CD4-positive, CD25-positive, alpha-beta regulatory T cell (primary cell): ENCODE measurements at regions not wholly inside any gene's neighbourhood (a gene's known extent, or its start where the extent isn't known, plus 50 kb on each side); places are given as distances from the start of the nearest gene placed in this dataset.
"Not testable (repeated sequence)": the region's sequence is repeated elsewhere in the genome, so short reads cannot be mapped to it uniquely, and the experiment has no call there.

Experiments
- ATAC-seq, 2 donors: fragments of 150-1000 bp; cut with Tn5 transposase; one replicate each; pipeline ENCODE4 v1.10.0; 2021; ENCODE audit warnings: low read depth in 2 of 2, moderate number of reproducible peaks in 2 of 2, moderate library complexity in 1 of 2
- DNase-seq, 3 donors: peaks; one replicate each; pipeline versions ENCODE4 v3.0.0 to v3.0.0-alpha.2; 2012 to 2022; ENCODE audit warnings: mixed read lengths in 1 of 3
- H3K27ac ChIP-seq: one replicate; pipeline ENCODE4 v1.7.0; 2013; ENCODE audit warnings: mild to moderate bottlenecking, low read length; ENCODE audit not compliant: insufficient read depth, poor library complexity, severe bottlenecking
- H3K27me3 ChIP-seq: one replicate; pipeline ENCODE4 v1.7.0; 2013; ENCODE audit warnings: low read length; ENCODE audit not compliant: control insufficient read depth, insufficient read depth
- H3K36me3 ChIP-seq: one replicate; pipeline ENCODE4 v1.7.0; 2013; ENCODE audit warnings: mild to moderate bottlenecking, low read length, moderate library complexity; ENCODE audit not compliant: control insufficient read depth, insufficient read depth
- H3K4me1 ChIP-seq: 2 replicates; pipeline ENCODE4 v1.7.0; 2013; ENCODE audit warnings: mild to moderate bottlenecking, low read length; ENCODE audit not compliant: insufficient read depth, control insufficient read depth, poor library complexity, severe bottlenecking
- H3K4me3 ChIP-seq: one replicate; pipeline ENCODE4 v1.7.0; 2013; ENCODE audit warnings: low read depth, mild to moderate bottlenecking, low read length, moderate library complexity
- H3K9me3 ChIP-seq, 2 experiments: 1 replicate in 1 of 2; 2 replicates in 1 of 2; pipeline ENCODE4 v1.7.0; 2013; ENCODE audit warnings: low read length in 2 of 2, mild to moderate bottlenecking in 1 of 2, moderate library complexity in 1 of 2; ENCODE audit not compliant: control insufficient read depth in 2 of 2
- H3K27ac Mint-ChIP-seq, 3 donors: one replicate each; pipeline ENCODE4 v1.8.0; 2020 to 2022; ENCODE audit warnings: mild to moderate bottlenecking in 3 of 3, mixed read lengths in 3 of 3, moderate library complexity in 2 of 3
- H3K27me3 Mint-ChIP-seq: one replicate; pipeline ENCODE4 v1.8.0; 2022; ENCODE audit warnings: mild to moderate bottlenecking, mixed read lengths
- H3K36me3 Mint-ChIP-seq: one replicate; pipeline ENCODE4 v1.8.0; 2020; ENCODE audit warnings: mixed read lengths
- H3K4me1 Mint-ChIP-seq, 4 donors: one replicate each; pipeline ENCODE4 v1.8.0; 2020 to 2022; ENCODE audit warnings: mixed read lengths in 4 of 4, mild to moderate bottlenecking in 1 of 4
- H3K4me3 Mint-ChIP-seq, 4 donors: one replicate each; pipeline ENCODE4 v1.8.0; 2020 to 2022; ENCODE audit warnings: mild to moderate bottlenecking in 4 of 4, mixed read lengths in 4 of 4, moderate library complexity in 3 of 4
- H3K9me3 Mint-ChIP-seq, 7 donors: one replicate each; pipeline ENCODE4 v1.8.0; 2020 to 2022; ENCODE audit warnings: mixed read lengths in 7 of 7, mild to moderate bottlenecking in 3 of 7, moderate library complexity in 2 of 7

- no peaks in the 10 kb centered on the region for H3K9me3 ChIP-seq
- no peak overlapping the region for H3K27ac Mint-ChIP-seq
These were observed 226.5 kb upstream of the POU5F2 start for GRCh38 chr5:93967923-93968322.

GRCh38 chr5:93964421-93964820, 223.0 kb upstream of the POU5F2 start:
- DNase-seq (no peak), ATAC-seq (no peak)
- Histone ChIP-seq H3K9me3 (no peaks in the 10 kb centered on the region), H3K4me1 (no peaks in the 10 kb centered on the region), H3K36me3 (peaks cover 3% of the 10 kb centered on the region), H3K27me3 (no peaks in the 10 kb centered on the region), H3K4me3 (no peak overlapping the region), H3K27ac (no peak overlapping the region)
- Mint-ChIP-seq H3K9me3 (peaks cover 0 to 7% (median 4%) of the 10 kb centered on the region in 7 donors), H3K27me3 (no peaks in the 10 kb centered on the region), H3K4me1 (peaks cover 0 to 50% (median 22%) of the 10 kb centered on the region in 4 donors), H3K36me3 (peaks cover 34% of the 10 kb centered on the region), H3K27ac (no peak overlapping the region), H3K4me3 (no peak overlapping the region)

More at GRCh38 chr5:93967923-93968322, 226.5 kb upstream of the POU5F2 start:
- Histone ChIP-seq H3K4me3 (no peak overlapping the region), H3K36me3 (peaks cover 3% of the 10 kb centered on the region), H3K4me1 (no peaks in the 10 kb centered on the region), H3K27me3 (no peaks in the 10 kb centered on the region), H3K27ac (no peak overlapping the region)
- Mint-ChIP-seq H3K4me3 (no peak overlapping the region), H3K36me3 (peaks cover 34% of the 10 kb centered on the region), H3K4me1 (peaks cover 1 to 46% (median 24%) of the 10 kb centered on the region in 4 donors), H3K9me3 (peaks cover 0 to 8% (median 4%) of the 10 kb centered on the region in 7 donors), H3K27me3 (no peaks in the 10 kb centered on the region)
- ATAC-seq (no peak), DNase-seq (no peak)

GRCh38 chr5:93960042-93960441, 218.6 kb upstream of the POU5F2 start:
- Histone ChIP-seq H3K36me3 (peaks cover 4% of the 10 kb centered on the region), H3K9me3 (no peaks in the 10 kb centered on the region), H3K27me3 (no peaks in the 10 kb centered on the region), H3K27ac (no peak overlapping the region), H3K4me1 (no peaks in the 10 kb centered on the region), H3K4me3 (no peak overlapping the region)
- Mint-ChIP-seq H3K36me3 (peaks cover 33% of the 10 kb centered on the region), H3K9me3 (peaks cover 0 to under 1% (median 0%) of the 10 kb centered on the region in 7 donors), H3K27ac (peak overlapping the region in 1 of 3 donors; percentile 41), H3K27me3 (no peaks in the 10 kb centered on the region), H3K4me1 (peaks cover 0 to 31% (median 7%) of the 10 kb centered on the region in 4 donors), H3K4me3 (no peak overlapping the region)
- ATAC-seq: no peak
- DNase-seq: no peak

- H3K36me3 Mint-ChIP-seq: peaks cover 56% of the 10 kb centered on the region
These were observed 214.6 kb upstream of the POU5F2 start for GRCh38 chr5:93956006-93956405.

GRCh38 chr5:93954421-93955069, 213.1 kb upstream of the POU5F2 start:
- H3K27ac ChIP-seq: no peak overlapping the region
- H3K4me3 ChIP-seq: no peak overlapping the region
- Mint-ChIP-seq H3K9me3 (peaks cover 0 to 10% (median 3%) of the 10 kb centered on the region in 7 donors), H3K4me3 (no peak overlapping the region), H3K27me3 (no peaks in the 10 kb centered on the region), H3K27ac (no peak overlapping the region), H3K4me1 (peaks cover 0 to 15% (median 4%) of the 10 kb centered on the region in 4 donors), H3K36me3 (peaks cover 60% of the 10 kb centered on the region)
- H3K36me3 ChIP-seq: peaks cover 16% of the 10 kb centered on the region
- no peak for DNase-seq
- H3K4me1 ChIP-seq: no peaks in the 10 kb centered on the region
- no peaks in the 10 kb centered on the region for H3K9me3 ChIP-seq
- no peak for ATAC-seq
- no peaks in the 10 kb centered on the region for H3K27me3 ChIP-seq

More at GRCh38 chr5:93956006-93956405, 214.6 kb upstream of the POU5F2 start:
- H3K4me1 Mint-ChIP-seq: peaks cover 0 to 24% (median 6%) of the 10 kb centered on the region in 4 donors
- no peaks in the 10 kb centered on the region for H3K27me3 ChIP-seq
- no peak overlapping the region for H3K4me3 Mint-ChIP-seq
- H3K27ac Mint-ChIP-seq: no peak overlapping the region
- H3K9me3 Mint-ChIP-seq: peaks cover 0 to 8% (median 0%) of the 10 kb centered on the region in 7 donors
- H3K27me3 Mint-ChIP-seq: no peaks in the 10 kb centered on the region
- H3K4me1 ChIP-seq: no peaks in the 10 kb centered on the region
- peaks cover 16% of the 10 kb centered on the region for H3K36me3 ChIP-seq
- no peak overlapping the region for H3K27ac ChIP-seq
- no peaks in the 10 kb centered on the region for H3K9me3 ChIP-seq
- ATAC-seq (no peak), DNase-seq (no peak)
- H3K4me3 ChIP-seq: no peak overlapping the region

- Histone ChIP-seq H3K4me3 (no peak overlapping the region), H3K36me3 (peaks cover 16% of the 10 kb centered on the region), H3K9me3 (no peaks in the 10 kb centered on the region), H3K4me1 (no peaks in the 10 kb centered on the region), H3K27ac (no peak overlapping the region), H3K27me3 (no peaks in the 10 kb centered on the region)
- Mint-ChIP-seq H3K4me3 (no peak overlapping the region), H3K9me3 (peaks cover 0 to 11% (median 4%) of the 10 kb centered on the region in 7 donors), H3K27ac (peak overlapping the region in 2 of 3 donors; percentile 63 to 69), H3K27me3 (no peaks in the 10 kb centered on the region), H3K36me3 (peaks cover 61% of the 10 kb centered on the region), H3K4me1 (peaks cover 0 to 15% (median 5%) of the 10 kb centered on the region in 4 donors)
- ATAC-seq (no peak), DNase-seq (no peak)
These were observed 212.0 kb upstream of the POU5F2 start for GRCh38 chr5:93953442-93953841.

- no peaks in the 10 kb centered on the region for H3K9me3 Mint-ChIP-seq
- no peaks in the 10 kb centered on the region for H3K27me3 Mint-ChIP-seq
- H3K4me3 ChIP-seq: no peak overlapping the region
- no peak for DNase-seq
- H3K36me3 ChIP-seq: no peaks in the 10 kb centered on the region
- H3K4me1 Mint-ChIP-seq: peaks cover 14 to 26% (median 15%) of the 10 kb centered on the region in 4 donors
- no peaks in the 10 kb centered on the region for H3K27me3 ChIP-seq
- H3K27ac Mint-ChIP-seq: no peak overlapping the region
- H3K27ac ChIP-seq: no peak overlapping the region
- ATAC-seq: no peak
- peaks cover 3% of the 10 kb centered on the region for H3K36me3 Mint-ChIP-seq
- no peaks in the 10 kb centered on the region for H3K9me3 ChIP-seq
- no peak overlapping the region for H3K4me3 Mint-ChIP-seq
- peaks cover 1% of the 10 kb centered on the region for H3K4me1 ChIP-seq
These were observed 200.5 kb upstream of the POU5F2 start for GRCh38 chr5:93941897-93942296.

GRCh38 chr5:93933269-93933668, 191.9 kb upstream of the POU5F2 start:
- not testable (repeated sequence) for H3K9me3 ChIP-seq, H3K27ac Mint-ChIP-seq, H3K27me3 Mint-ChIP-seq, H3K9me3 Mint-ChIP-seq, H3K36me3 ChIP-seq, H3K27me3 ChIP-seq, H3K27ac ChIP-seq, H3K4me3 ChIP-seq, DNase-seq, H3K4me1 ChIP-seq, H3K4me3 Mint-ChIP-seq, ATAC-seq
- H3K36me3 Mint-ChIP-seq: peaks cover 26% of the 10 kb centered on the region
- peaks cover 0 to 12% (median 3%) of the 10 kb centered on the region in 4 donors for H3K4me1 Mint-ChIP-seq
